Neural progenitor cell (in vitro differentiated cells): ENCODE measurements at regions not wholly inside any gene's neighbourhood (a gene's known extent, or its start where the extent isn't known, plus 50 kb on each side); places are given as distances from the start of the nearest gene placed in this dataset.

ENCODE experiments used
- DNase-seq: peaks from one replicate; pipeline ENCODE4 v3.0.0-alpha.2; 2016; ENCODE audit warnings: low spot score
- H2AFZ ChIP-seq: fragments of 200-600 bp; sonication (generic); replicated peaks from 2 replicates; pipeline ENCODE4 v1.6.1; 2016; ENCODE audit warnings: antibody characterized with exemption
- H3F3A ChIP-seq: fragments of 200-600 bp; sonication (generic); 2 replicates; pipeline ENCODE4 v1.6.1; 2016; ENCODE audit warnings: antibody characterized with exemption, low read depth
- H3K27ac ChIP-seq: fragments of 200-600 bp; sonication (generic); 2 replicates; pipeline ENCODE4 v1.5.1; 2016; ENCODE audit warnings: mild to moderate bottlenecking
- H3K27me3 ChIP-seq: fragments of 200-600 bp; sonication (generic); 2 replicates; pipeline ENCODE4 v1.6.1; 2016; ENCODE audit warnings: mild to moderate bottlenecking, moderate library complexity
- H3K36me3 ChIP-seq: fragments of 200-600 bp; sonication (generic); 2 replicates; pipeline ENCODE4 v1.5.1; 2016
- H3K4me1 ChIP-seq: fragments of 200-600 bp; sonication (generic); 2 replicates; pipeline ENCODE4 v1.6.1; 2016; ENCODE audit warnings: mixed run types
- H3K4me2 ChIP-seq: fragments of 200-600 bp; sonication (generic); 2 replicates; pipeline ENCODE4 v1.6.1; 2016
- H3K4me3 ChIP-seq: fragments of 200-600 bp; sonication (generic); 2 replicates; pipeline ENCODE4 v1.5.1; 2016
- H3K79me2 ChIP-seq: fragments of 200-600 bp; sonication (generic); 2 replicates; pipeline ENCODE4 v1.6.1; 2016; ENCODE audit warnings: low read depth
- H3K9ac ChIP-seq: fragments of 200-600 bp; sonication (generic); 2 replicates; pipeline ENCODE4 v1.6.1; 2016
- H3K9me3 ChIP-seq: fragments of 200-600 bp; sonication (generic); 2 replicates; pipeline ENCODE4 v1.5.1; 2016; ENCODE audit warnings: low read depth
- H4K20me1 ChIP-seq: fragments of 200-600 bp; sonication (generic); 2 replicates; pipeline ENCODE4 v1.6.1; 2016; ENCODE audit warnings: low read depth
- H3K27ac Mint-ChIP-seq: 3 replicates; pipeline ENCODE4 v1.8.0; 2021; ENCODE audit warnings: mixed read lengths
- H3K27me3 Mint-ChIP-seq: 2 replicates; pipeline ENCODE4 v1.8.0; 2022; ENCODE audit warnings: low read depth, mild to moderate bottlenecking, inconsistent platforms, moderate library complexity, mixed read lengths; ENCODE audit not compliant: insufficient read depth
- H3K36me3 Mint-ChIP-seq: 3 replicates; pipeline ENCODE4 v1.8.0; 2021; ENCODE audit warnings: mixed read lengths
- H3K4me1 Mint-ChIP-seq: 3 replicates; pipeline ENCODE4 v1.8.0; 2021; ENCODE audit warnings: mixed read lengths
- H3K4me3 Mint-ChIP-seq: 3 replicates; pipeline ENCODE4 v1.8.0; 2021; ENCODE audit warnings: mild to moderate bottlenecking, moderate library complexity, mixed read lengths
- H3K9me3 Mint-ChIP-seq: 3 replicates; pipeline ENCODE4 v1.8.0; 2020; ENCODE audit warnings: mixed read lengths
- CTCF ChIP-seq: fragments of 200-600 bp; sonication (generic); IDR thresholded peaks from 2 replicates; pipeline ENCODE4 v1.5.1; 2017; ENCODE audit warnings: antibody characterized with exemption, mild to moderate bottlenecking
- EZH2 ChIP-seq: fragments of 200-600 bp; sonication (generic); IDR thresholded peaks from 2 replicates; pipeline ENCODE4 v1.6.1; 2017; ENCODE audit warnings: antibody characterized with exemption, mild to moderate bottlenecking, moderate library complexity
- EZH2phosphoT487 ChIP-seq: fragments of 200-600 bp; sonication (generic); IDR thresholded peaks from 2 replicates; pipeline ENCODE4 v1.6.1; 2017; ENCODE audit warnings: antibody characterized with exemption

GRCh38 chr7:85749696-85750453, 563.0 kb upstream of the SEMA3D start:
- Mint-ChIP-seq H3K4me3 (no peak overlapping the region), H3K36me3 (no peaks in the 10 kb centered on the region)

DNA sequence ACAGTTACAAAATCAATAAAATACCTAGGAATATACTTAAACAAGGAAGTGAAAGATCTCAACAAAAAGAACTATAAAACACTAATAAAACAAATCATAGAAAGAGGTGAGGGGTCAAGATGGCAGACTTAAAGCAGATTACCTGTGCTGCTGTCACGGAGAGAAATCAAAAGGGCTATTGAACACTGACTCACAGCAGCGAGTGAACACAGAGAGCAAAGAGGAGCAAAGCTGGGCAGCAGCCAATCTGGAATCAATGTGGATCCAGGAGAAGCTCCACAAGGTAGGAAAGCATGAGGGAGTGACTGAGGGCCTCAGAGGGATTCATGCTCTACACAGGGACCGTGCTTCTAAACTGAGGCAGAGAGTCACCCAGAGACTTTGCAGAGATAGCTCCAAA, 562.0 kb upstream of the SEMA3D start:
- no peaks in the 10 kb centered on the region for H3K27me3 Mint-ChIP-seq
- H3K36me3 ChIP-seq = no peaks in the 10 kb centered on the region
- H3K9me3 ChIP-seq = no peaks in the 10 kb centered on the region
- no peak for DNase-seq
- no peak overlapping the region for H2AFZ ChIP-seq
- H3K36me3 Mint-ChIP-seq = no peaks in the 10 kb centered on the region
- no peaks in the 10 kb centered on the region for H4K20me1 ChIP-seq
- TF ChIP-seq CTCF (no peak), EZH2phosphoT487 (no peak), EZH2 (no peak)
- no peak overlapping the region for H3K4me2 ChIP-seq
- no peaks in the 10 kb centered on the region for H3K79me2 ChIP-seq
- no peak overlapping the region for H3K27ac Mint-ChIP-seq
- H3K27me3 ChIP-seq = peaks cover 8% of the 10 kb centered on the region
- H3K27ac ChIP-seq = no peak overlapping the region
- no peak overlapping the region for H3K9ac ChIP-seq
- peaks cover 11% of the 10 kb centered on the region for H3K9me3 Mint-ChIP-seq
- no peaks in the 10 kb centered on the region for H3F3A ChIP-seq
- H3K4me3 Mint-ChIP-seq = no peak overlapping the region
- no peak overlapping the region for H3K4me3 ChIP-seq
- no peaks in the 10 kb centered on the region for H3K4me1 Mint-ChIP-seq
- no peaks in the 10 kb centered on the region for H3K4me1 ChIP-seq

More at GRCh38 chr7:85749696-85750453, 563.0 kb upstream of the SEMA3D start:
- Histone ChIP-seq H2AFZ (peak overlapping the region; percentile 10), H3K27ac (no peak overlapping the region), H3K27me3 (peaks cover 8% of the 10 kb centered on the region), H3F3A (no peaks in the 10 kb centered on the region), H3K4me1 (no peaks in the 10 kb centered on the region), H3K36me3 (no peaks in the 10 kb centered on the region), H3K9me3 (no peaks in the 10 kb centered on the region), H3K4me2 (no peak overlapping the region), H3K79me2 (no peaks in the 10 kb centered on the region), H3K9ac (no peak overlapping the region), H4K20me1 (no peaks in the 10 kb centered on the region), H3K4me3 (no peak overlapping the region)
- H3K27me3 Mint-ChIP-seq = no peaks in the 10 kb centered on the region
- no peak for TF ChIP-seq EZH2
- no peak for DNase-seq
- H3K4me1 Mint-ChIP-seq = no peaks in the 10 kb centered on the region
- H3K27ac Mint-ChIP-seq = no peak overlapping the region
- H3K9me3 Mint-ChIP-seq = peaks cover 11% of the 10 kb centered on the region

GRCh38 chr7:85737426-85737825, 550.6 kb upstream of the SEMA3D start:
- no peaks in the 10 kb centered on the region for H3F3A ChIP-seq
- H3K9me3 ChIP-seq = no peaks in the 10 kb centered on the region
- H3K27me3 Mint-ChIP-seq = peaks cover 11% of the 10 kb centered on the region
- no peaks in the 10 kb centered on the region for H4K20me1 ChIP-seq
- no peaks in the 10 kb centered on the region for H3K27me3 ChIP-seq
- no peaks in the 10 kb centered on the region for H3K79me2 ChIP-seq
- DNase-seq = no peak
- no peaks in the 10 kb centered on the region for H3K36me3 ChIP-seq
- H3K4me3 ChIP-seq = no peak overlapping the region
- H3K27ac Mint-ChIP-seq = no peak overlapping the region
- H3K27ac ChIP-seq = no peak overlapping the region
- peaks cover 4% of the 10 kb centered on the region for H3K4me1 ChIP-seq
- H3K4me1 Mint-ChIP-seq = no peaks in the 10 kb centered on the region
- H3K4me2 ChIP-seq = no peak overlapping the region
- H3K4me3 Mint-ChIP-seq = no peak overlapping the region
- no peaks in the 10 kb centered on the region for H3K36me3 Mint-ChIP-seq
- no peak for TF ChIP-seq EZH2phosphoT487
- TF ChIP-seq CTCF = no peak
- no peak for TF ChIP-seq EZH2
- H2AFZ ChIP-seq = peak overlapping the region; percentile 68
- H3K9me3 Mint-ChIP-seq = peaks cover 4% of the 10 kb centered on the region
- no peak overlapping the region for H3K9ac ChIP-seq

- Histone ChIP-seq H2AFZ (no peak overlapping the region), H3K27me3 (no peaks in the 10 kb centered on the region), H3K4me3 (no peak overlapping the region), H3K9me3 (no peaks in the 10 kb centered on the region), H3K9ac (no peak overlapping the region), H3F3A (no peaks in the 10 kb centered on the region), H4K20me1 (no peaks in the 10 kb centered on the region), H3K79me2 (no peaks in the 10 kb centered on the region), H3K4me2 (no peak overlapping the region), H3K4me1 (peaks cover 4% of the 10 kb centered on the region), H3K36me3 (no peaks in the 10 kb centered on the region), H3K27ac (no peak overlapping the region)
- Mint-ChIP-seq H3K27me3 (peaks cover 11% of the 10 kb centered on the region), H3K4me1 (no peaks in the 10 kb centered on the region), H3K36me3 (no peaks in the 10 kb centered on the region), H3K4me3 (no peak overlapping the region), H3K9me3 (peaks cover 4% of the 10 kb centered on the region), H3K27ac (no peak overlapping the region)
- no peak for DNase-seq
- TF ChIP-seq EZH2 (no peak), EZH2phosphoT487 (no peak), CTCF (no peak)
Measured at GRCh38 chr7:85736085-85736484, 549.2 kb upstream of the SEMA3D start.
